ENCODE measurements at regions not wholly inside any gene's neighbourhood (a gene's known extent, or its start where the extent isn't known, plus 50 kb on each side); places are given as distances from the start of the nearest gene placed in this dataset.

DNA sequence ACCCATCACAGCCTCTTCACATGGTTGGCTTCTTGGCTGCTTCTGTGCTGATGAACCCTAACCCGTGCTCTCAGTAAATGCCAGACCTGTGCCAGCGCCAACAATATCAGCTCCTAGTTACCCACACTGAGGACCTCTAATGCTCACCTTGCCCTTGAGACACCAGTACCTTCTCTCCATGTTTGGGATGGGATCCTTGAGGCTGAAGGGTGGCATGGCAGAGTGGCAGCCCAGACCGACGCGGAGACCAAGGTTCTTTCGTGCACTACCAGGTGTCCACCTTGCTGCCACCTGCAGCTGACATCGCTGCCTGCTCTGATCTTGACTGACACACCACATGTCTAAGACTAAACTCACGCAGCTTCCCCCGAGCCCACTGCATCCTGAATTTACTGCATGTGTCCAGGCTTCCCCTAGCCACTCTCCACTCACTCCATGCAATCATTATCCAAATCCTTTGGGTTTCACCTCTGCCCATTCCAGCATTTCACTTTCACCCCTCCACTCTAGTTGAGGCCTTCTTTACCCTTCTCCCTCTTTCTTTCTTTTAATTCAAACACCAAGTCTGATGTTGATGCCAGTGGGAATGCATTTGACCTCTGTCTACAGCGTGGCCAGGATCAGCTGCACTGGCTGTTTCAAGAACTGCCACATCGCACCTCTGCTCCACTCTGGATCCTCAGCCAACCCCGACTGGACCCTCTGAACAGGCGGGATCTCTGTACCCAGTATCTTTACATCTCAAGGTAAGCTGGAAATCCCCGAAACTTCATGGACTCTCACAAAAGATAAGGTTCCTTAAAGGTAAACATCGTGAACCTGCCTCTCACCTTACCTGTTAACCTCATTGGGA lies 294.9 kb downstream of the GLRX3 start:
- no peak for DNase-seq (ENCODE audit: low read depth)

DNA sequence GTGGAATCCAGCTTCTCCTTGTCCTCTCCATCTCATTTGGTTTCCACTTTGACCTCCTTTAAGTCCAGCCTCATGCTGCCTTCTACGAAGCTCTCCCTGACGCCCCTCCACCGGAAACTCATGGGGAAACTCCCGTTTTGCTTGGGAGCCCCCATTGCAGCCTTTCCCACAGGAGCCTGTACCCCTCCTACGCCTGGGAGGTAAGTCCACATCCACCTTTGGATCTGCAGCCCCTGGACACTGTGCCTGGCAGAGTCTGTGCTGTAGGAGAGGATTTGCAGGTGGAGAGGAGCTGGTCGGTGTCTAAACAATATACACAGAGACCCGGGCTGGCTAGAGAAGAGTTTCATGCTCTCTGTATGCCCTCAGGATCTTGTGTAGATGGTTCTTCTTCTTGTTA lies 296.1 kb downstream of the GLRX3 start:
- no peak for DNase-seq (ENCODE audit: low read depth)

DNA sequence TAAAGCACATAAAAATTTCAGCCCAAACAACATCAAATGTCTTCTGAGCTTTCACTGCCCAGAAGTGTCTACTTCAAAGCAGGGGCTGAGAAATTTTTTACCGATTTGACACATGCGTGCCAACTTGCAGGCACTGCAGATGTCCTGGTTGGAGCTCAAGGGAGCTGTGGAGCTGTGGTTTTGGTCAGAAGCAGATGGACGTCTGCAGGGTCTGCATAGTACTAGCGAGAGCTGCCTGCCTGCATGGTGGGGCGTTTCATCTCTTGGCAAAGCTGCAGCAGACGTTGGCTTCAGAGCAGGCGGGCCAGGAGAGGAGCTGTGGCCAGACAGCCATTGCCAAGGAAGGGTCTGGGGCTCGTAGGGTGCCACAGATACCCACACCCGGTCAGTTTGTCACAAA lies 296.7 kb downstream of the GLRX3 start:
- DNase-seq (ENCODE audit: low read depth) = no peak

DNA sequence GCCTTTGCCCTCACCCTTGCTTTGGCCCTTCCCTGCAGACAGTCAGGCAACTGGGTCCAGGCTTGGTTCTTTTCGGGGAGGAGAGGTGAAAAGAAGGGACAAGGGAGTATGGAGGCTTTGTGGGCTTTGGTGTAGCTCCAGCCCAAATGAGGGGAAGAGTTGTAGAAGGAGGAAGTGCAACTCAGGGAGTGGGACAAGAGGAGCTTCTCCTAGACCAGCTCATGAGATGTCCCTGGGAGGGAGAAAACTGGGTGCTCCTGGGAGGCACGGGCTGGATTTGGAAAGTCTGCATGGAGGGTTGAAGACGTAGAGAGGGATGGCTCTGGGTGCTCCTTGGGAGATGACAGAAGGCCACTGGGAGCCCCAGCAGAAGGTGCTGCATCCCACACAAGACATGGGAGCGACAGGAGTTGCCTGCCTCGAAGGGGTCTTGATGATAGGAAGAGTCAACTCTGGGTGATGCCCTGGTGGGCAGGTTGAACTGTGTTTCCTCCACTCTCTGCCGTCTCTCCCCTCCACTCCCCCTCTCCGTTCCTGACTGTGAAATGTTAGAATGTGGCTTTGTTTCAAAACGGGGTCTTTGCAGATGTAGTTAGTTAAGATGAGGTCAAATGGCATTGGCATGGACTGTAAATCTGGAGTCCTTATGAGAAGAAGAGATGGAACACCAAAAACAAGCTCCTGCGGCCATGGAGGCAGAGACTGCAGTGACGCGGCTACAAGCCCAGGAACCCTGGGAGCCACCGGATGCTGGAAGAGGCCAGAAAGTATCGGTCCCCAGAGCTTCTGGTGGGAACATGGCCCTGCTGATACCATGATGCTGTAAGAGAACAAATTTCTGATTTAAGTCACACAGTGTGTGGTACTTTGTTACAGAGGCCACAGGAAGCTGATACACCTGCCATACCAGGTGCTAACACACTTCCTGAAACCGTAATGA lies 298.5 kb downstream of the GLRX3 start:
- no peak for DNase-seq (ENCODE audit: low read depth)

DNA sequence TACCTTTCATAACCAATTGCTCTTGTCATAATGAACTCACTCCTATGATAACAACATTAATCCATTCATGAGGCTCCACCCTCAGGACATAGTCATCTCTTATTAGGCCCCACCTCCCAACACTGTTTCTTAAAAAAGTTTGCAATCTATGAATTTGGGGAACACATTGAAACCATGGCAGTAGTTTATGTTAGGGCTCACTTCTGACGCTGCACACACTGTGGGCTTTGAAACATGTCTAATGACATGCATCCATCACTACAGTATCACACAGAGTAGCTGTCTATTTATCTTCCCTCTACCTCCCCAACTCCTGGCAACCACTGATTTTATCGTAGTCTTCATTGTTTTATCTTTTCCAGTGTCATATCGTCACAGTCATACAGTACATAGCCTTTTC lies 299.8 kb downstream of the GLRX3 start:
- no peak for DNase-seq (ENCODE audit: low read depth)

DNA sequence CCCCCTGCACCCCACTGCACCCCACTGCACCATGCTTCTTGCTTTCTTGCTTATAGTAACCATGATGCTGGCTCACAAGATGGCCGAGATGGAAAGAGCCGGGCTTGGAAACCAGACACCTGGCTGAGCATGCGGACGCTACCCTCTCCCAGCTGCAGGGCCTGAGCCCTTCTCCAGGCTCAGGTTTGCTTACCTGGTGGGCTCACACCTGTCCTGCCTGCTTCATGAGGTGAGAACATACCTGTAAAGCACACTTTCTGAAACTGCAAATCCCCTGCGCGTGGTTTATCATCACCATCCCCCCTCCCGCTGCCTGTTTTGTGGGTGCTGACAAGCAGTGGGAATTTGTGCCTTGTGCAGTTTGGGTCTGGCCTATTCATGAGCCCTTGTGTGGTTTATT lies 302.7 kb downstream of the GLRX3 start:
- DNase-seq (ENCODE audit: low read depth) = no peak

DNA sequence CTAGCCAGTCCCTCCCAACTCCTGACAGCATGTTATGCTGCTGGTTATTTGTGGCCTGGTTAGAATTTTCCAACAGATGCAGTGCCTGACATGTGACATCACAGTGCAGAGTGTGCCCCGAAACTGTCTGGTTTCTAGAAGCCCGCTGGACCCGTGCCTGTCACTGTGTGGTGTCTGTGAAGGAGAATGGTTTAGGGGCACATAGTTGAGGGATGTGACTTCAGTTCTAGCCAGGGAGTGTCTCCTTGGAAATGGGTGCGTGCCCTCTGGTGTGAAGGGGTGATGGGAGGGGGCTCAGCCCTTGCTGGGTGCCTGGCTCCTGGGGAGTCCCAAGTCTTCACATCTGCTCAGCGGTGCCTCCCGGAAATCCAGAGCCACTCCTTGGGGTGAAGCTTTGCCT lies 303.6 kb downstream of the GLRX3 start:
- no peak for DNase-seq (ENCODE audit: low read depth)

DNA sequence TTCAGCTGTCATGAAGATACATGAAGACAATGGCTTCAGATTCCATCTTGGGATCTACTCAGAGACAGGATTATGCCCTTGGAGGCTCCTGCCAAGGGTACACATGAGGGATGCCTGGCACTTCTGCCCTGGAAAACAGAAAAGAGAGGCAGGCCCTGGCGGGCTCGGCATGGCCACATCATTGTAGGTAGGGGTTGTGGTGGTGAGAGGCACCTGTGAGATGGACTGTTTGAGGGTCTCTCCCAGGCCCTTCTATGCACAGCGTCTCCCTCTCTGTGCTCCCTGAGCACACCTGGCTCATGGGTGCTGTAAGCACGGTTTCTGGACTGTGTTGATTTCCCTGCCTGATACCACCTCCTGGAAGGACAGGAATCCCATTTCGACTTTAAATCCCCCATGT lies 304.3 kb downstream of the GLRX3 start:
- DNase-seq (ENCODE audit: low read depth) = no peak

DNA sequence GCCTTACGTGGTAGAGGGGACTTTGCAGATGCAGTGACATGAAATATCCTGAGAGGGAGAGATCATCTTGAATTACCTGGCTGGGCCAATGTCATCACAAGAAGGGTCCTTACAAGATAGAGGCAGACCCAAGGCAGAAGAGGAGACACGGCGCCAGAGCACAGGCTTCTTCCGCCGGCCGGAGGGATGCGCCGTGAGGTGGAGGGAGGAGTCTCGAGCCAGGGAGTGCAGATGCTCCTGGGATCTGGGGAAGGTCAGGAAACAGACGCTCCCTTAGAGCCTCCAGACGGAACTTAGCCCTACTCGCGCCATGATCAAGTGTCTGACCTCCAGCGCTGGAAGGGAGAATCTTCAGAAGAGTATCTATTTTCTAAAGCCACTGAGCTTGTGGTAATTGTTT lies 304.8 kb downstream of the GLRX3 start:
- DNase-seq (ENCODE audit: low read depth) = no peak

DNA sequence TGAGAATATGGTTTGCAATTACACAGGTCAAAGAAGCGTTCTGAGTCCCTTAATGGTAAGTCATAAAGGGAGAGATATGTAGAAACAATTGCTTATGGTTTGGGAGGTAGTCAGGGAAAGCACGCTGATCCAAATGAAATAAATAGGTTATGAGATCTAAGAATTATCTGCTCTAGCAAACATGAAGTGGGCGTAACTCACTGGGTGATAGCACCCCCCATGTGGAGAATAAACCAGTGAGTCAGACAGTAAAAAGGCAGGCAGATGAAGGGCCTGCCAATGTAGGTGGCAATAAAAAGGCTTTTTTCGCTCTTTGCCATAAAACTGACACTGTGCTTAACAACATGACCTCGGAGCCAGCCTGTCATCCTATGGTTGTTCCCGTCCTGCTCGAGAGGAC lies 306.9 kb downstream of the GLRX3 start:
- no peak for DNase-seq (ENCODE audit: low read depth)

DNA sequence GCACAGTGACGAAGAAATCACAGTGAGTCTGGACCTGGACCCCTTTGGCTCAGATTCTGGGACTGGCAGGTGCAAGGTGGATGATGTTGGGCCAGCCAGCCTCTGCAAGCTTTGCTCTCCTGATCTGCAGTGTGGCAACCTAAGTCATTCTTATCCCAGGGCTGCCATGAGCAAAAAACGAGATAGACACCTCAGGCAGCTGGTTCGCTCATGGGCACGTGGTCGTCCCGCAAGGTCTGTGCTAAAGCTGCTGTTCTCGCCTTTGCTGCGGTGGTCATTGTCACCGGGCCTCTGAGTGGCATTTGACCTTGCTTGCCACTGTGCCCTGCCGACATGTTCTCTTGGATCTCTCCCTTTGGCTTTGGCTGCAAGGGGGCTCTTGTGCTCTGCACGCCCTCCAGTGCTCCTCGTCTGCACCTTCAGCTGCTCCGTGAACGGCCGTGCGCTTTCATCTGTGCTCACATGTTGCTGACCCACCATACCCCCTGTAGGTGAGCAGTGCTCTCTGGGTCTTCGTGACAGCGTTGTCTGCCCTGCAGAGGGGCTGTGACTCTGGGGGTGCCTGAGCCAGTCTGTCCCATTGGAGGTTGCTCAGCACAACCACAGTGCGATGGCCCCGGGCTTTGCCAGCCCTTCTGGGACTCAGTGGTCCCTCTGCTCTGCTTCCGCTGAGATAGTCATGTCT lies 317.0 kb downstream of the GLRX3 start:
- no peak for DNase-seq (ENCODE audit: low read depth)

DNA sequence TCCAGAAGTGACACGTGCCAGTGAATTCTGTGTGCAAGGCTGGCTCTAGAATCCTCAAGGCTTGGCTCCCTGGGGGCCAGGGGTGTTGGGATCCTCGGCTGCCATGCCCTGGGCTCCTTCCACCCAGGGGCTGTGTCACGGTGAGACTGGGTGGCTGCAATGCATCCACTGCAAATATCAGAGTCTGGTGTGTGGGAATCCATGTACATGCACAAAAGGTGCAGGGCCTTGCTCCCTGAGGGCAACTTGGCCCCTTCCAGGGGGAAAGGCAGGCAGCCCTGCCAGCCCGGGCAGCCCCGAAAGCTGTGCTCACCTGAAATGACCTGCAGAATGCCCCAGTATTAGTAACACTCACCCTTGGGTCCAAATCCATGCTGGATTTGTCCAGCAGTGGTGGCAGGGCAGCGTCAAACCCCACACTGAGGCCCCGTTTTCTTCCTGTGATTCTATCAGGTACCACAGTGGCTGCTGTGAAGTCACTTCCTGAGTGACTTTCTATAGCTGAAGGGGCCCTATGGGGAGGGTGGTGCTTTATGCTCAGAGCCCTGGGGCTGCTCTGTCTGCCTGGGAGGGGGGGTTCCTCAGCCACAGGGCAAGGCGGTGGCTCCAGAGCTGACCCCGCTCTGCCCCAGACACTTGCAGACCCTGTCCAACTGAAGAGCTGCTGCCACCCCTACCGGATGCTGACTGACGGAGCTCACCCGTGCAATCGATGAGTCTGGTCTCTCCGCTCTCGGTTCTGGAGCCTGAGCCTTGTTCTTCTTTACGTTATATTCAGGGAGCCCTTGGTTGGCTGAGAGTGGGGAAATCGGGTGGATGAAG lies 317.7 kb downstream of the GLRX3 start:
- no peak for DNase-seq (ENCODE audit: low read depth)

DNA sequence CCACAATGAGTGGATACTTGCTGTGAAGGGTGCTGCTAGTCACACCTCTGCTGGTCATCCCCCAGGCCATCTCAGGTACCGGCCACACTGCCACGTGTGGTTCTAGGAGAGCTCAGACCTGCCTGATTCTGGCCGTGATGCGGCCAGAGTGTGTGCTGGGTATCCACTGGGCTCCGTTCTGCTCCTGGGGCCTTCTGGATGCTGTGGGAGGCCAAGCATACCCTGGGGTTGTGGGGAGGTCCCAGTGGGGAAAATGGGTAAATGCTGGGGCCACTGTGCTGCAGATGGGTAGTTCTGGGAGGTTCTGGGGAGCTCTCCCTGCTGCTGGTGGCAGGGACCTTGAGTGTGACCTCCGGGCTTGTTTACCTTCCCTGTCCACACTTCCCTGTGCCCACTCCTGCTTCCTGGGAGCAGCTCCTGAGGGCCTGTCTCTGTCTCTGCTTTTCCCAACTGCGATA lies 318.4 kb downstream of the GLRX3 start:
- DNase-seq (ENCODE audit: low read depth) = no peak

DNA sequence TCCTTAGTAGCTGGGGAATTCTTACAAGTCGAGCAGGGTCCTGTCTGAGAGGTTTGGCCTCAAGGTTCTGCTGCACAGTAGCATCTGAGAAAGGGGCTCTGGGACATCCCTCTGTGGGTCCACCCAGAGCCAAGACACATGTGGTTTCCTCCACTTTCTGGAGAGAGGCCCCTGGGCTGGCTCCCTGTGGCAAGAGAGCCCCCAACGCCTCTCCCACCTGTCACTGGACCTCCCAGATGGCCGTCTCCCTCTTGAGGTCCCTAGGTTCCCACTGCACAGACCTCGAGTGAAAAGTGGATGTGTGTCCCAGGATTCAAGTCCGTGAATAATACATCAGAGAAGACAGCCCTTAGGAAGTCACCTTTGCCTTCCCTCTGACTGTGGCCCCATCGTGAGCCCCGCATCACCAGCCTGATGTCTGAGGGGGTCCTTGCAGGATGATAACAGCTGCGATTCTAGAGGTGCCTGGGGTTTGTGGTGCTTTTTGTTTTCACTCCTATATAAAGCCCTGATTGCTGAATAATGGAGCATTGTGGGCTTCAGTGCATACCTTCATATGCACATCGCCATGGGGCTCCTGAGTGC lies 319.0 kb downstream of the GLRX3 start:
- DNase-seq (ENCODE audit: low read depth) = no peak

DNA sequence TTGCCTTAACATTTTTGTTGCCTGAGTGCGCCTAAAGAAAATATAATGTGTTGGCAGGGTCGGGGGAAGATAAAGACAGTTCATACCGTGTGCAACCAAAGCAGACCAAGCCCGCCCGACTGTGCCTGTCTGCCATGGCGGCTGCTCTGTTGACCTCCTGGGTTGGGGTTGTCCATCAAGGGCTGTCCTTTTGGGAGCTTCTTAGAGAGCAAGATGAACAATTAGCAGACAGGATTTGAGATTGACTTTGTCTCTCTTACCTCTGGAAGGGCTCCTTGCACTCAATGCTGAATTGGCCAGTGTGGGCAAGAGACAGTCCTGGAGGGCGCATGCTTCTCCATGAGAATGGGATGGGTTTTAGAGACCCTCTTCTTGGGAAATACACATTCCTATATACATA lies 319.6 kb downstream of the GLRX3 start:
- DNase-seq (ENCODE audit: low read depth) = no peak

DNA sequence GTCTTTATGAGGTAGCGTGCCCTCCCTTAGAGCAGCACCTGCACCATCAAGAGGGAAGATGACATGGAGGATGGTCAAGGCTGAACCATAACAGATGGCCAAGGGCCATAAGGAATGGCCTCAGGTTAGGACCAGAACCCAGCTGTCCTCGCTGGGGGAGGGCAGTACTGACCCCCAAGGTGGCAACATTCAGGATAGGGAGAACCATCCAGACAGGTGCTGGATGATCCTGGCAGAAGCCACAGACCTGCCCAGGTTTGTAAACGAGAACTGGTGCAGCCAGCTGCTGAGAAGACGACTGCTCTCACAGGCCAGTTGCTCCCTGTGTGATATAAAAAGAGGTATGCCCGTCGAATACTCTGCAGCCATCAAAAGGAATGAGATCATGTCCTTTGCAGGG lies 320.4 kb downstream of the GLRX3 start:
- no peak for DNase-seq (ENCODE audit: low read depth)

DNA sequence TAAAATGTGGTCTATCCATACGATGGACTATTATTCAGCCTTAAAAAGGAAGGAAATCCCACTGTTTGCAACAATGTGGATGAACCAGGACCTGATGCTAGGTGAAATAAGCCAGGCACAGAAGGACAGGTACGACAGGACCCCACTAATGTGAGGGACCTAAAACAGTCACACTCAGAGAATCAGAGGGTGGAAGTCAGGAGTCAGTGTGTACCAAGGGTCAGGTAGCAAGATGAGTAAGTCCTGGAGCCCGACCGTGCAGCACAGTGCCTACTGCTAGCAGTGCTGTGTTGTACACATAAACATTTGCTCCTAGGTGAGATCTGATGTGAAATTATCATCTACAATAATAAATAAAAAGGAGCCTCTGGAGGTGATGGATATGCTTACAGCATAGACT lies 322.3 kb downstream of the GLRX3 start:
- no peak for DNase-seq (ENCODE audit: low read depth)

DNA sequence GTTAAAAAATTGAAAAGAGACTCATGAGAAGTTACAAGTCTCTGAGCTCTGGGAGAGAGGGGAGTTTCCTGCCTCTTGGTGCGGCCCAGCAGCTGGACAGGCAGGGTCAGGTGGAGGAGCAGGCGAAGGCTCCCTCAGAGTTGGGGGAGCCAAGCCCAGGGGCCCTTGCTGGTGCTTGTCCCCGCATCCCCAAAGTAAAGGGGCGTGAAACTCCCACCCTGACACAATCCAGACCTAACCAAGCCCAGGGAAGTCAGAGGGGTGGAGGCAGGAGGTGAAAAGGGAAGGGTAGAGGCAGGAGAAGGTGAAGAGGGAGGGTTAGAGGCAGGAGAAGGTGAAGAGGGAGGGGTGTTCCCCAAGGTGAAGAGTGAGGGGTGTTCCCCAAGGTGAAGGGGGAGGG lies 322.8 kb downstream of the GLRX3 start:
- no peak for DNase-seq (ENCODE audit: low read depth)

DNA sequence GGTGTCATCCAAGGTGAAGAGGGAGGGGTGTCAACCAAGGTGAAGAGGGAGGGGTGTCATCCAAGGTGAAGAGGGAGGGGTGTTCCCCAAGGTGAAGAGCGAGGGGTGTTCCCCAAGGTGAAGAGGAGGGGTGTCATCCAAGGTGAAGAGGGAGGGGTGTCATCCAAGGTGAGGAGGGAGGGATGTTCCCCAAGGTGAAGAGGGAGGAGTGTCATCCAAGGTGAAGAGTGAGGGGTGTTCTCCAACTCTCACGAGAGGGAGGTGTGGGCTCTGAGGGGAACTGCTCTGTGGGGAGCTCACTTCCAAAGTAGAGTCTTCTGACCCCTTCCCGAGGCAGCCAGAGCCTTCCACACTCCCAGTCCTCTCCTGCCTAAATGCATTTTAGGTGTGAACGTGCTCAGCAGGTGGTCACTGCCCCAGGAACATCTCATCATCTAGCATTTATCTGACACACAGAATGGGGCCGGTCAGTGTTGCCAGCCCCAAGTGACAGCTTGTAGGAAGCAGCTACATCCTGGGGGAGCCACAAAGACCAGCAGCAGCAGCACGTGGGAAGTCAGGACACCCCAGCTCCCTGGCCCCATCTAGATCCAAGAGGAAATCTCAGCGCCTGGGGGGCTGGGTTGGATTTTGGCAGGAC lies 323.8 kb downstream of the GLRX3 start:
- DNase-seq (ENCODE audit: low read depth) = no peak

DNA sequence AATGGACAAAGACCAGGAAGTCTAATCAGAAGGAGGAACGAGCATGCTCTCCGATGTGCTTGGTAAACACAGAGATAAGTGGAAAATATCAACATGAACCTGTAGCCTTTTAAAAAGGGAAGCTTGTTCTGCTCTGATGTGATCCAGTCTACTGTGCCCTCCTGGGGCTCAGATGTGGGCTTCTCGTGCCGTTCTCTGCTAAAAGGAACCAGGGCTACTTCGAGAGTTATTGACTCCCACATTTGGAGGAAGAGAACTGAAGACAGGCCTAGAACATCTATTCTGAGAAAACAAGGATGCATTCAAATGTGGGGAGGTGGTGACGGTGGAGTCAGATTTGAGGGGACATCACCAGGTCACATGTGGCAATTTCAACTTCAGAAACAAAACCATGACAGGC lies 325.4 kb downstream of the GLRX3 start:
- DNase-seq (ENCODE audit: low read depth) = no peak

Data from fibroblast of the conjunctiva (primary cell).